ENCODE measurements at regions not wholly inside any gene's neighbourhood (a gene's known extent, or its start where the extent isn't known, plus 50 kb on each side); places are given as distances from the start of the nearest gene placed in this dataset.

- DNase-seq (ENCODE audit: low read depth) = no peak
- no peak overlapping the region for H3K4me3 ChIP-seq (ENCODE audit: low read length)
- TF ChIP-seq, protein P1, sequence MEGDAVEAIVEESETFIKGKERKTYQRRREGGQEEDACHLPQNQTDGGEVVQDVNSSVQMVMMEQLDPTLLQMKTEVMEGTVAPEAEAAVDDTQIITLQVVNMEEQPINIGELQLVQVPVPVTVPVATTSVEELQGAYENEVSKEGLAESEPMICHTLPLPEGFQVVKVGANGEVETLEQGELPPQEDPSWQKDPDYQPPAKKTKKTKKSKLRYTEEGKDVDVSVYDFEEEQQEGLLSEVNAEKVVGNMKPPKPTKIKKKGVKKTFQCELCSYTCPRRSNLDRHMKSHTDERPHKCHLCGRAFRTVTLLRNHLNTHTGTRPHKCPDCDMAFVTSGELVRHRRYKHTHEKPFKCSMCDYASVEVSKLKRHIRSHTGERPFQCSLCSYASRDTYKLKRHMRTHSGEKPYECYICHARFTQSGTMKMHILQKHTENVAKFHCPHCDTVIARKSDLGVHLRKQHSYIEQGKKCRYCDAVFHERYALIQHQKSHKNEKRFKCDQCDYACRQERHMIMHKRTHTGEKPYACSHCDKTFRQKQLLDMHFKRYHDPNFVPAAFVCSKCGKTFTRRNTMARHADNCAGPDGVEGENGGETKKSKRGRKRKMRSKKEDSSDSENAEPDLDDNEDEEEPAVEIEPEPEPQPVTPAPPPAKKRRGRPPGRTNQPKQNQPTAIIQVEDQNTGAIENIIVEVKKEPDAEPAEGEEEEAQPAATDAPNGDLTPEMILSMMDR (conservative IDR thresholded peaks at IDR 0.05; ENCODE audit: low read length) = no peak
Observed at GRCh38 chr2:142220901-142221300, 90.1 kb upstream of the LRP1B start.

GRCh38 chr2:142220239-142220638 is 89.4 kb upstream of the LRP1B start:
- no peak for DNase-seq (ENCODE audit: low read depth)
- H3K4me3 ChIP-seq (ENCODE audit: low read length) = no peak overlapping the region
- TF ChIP-seq, protein P1 (conservative IDR thresholded peaks at IDR 0.05; ENCODE audit: low read length) = no peak

DNA sequence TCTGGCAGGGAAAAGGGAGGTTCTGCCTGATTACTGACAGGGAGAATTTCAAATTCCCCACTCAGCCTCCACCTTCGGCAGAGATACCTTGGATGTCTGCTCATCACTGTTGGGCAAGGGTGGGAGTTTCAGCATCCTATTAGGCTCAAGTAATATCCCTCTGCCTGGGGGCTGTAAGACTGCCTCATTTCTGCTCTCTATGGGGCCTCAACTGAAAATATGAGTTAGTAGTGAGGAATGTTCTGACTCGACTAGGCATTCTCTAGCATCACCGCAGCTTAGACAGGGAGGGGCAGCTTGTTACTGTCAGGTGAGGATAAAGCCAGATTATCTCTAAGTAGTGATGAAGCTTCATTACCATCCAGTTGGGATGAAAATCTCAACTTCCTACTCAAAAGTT is 87.7 kb upstream of the LRP1B start:
- no peak for DNase-seq (ENCODE audit: low read depth)
- no peak overlapping the region for H3K4me3 ChIP-seq (ENCODE audit: low read length)

GRCh38 chr2:142217804-142218203 is 87.0 kb upstream of the LRP1B start:
- DNase-seq (ENCODE audit: low read depth) = no peak
- no peak overlapping the region for H3K4me3 ChIP-seq (ENCODE audit: low read length)
- TF ChIP-seq, protein P1 (conservative IDR thresholded peaks at IDR 0.05; ENCODE audit: low read length) = no peak

More for the DNA sequence above, 87.7 kb upstream of the LRP1B start:
- TF ChIP-seq, protein P1 (conservative IDR thresholded peaks at IDR 0.05; ENCODE audit: low read length) = no peak

DNA sequence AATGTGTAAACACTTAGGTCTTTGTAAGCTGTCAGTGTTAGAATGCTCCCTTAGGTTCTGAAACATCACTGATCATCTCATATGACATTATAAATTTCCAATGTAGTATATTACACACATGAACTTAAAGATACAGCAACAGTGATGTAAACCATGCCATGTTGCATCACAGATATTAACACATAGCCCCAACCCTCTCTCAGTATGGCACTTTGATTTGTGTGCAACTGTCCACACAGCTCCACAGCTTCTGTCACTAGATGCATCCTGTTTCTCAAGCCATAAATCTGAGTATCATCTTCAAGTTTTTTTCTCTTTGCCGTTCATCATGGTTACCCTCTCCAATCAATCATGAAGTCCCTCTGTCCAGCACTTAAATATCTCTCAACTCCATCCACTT is 69.2 kb upstream of the LRP1B start:
- no peak overlapping the region for H3K4me3 ChIP-seq (ENCODE audit: low read length)
- no peak for DNase-seq (ENCODE audit: low read depth)
- TF ChIP-seq, protein P1 (conservative IDR thresholded peaks at IDR 0.05; ENCODE audit: low read length) = no peak

- no peak overlapping the region for H3K4me3 ChIP-seq (ENCODE audit: low read length)
- TF ChIP-seq, protein P1 (conservative IDR thresholded peaks at IDR 0.05; ENCODE audit: low read length) = no peak
- DNase-seq (ENCODE audit: low read depth) = no peak
Observed at GRCh38 chr2:142199073-142199472, 68.3 kb upstream of the LRP1B start.

DNA sequence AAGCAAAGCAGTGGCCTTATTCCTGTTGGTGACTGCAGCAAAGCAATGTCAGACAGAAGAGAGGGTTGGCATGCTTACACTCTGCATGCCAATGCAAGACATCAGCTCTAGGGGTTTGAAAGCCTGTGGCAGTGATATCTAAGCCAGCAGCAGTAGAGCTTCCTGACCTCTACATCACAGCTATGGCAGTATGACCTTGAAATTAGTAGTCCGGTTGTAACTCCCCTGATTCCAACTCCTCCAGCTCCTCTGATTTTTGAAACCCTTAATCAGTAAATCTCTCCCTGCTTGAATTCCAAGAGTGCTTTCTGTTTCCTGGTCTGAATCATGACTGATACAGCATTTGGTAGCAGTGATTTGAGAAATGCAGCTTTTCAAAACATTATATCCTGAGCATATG is 60.0 kb upstream of the LRP1B start:
- no peak overlapping the region for H3K4me3 ChIP-seq (ENCODE audit: low read length)
- TF ChIP-seq, protein P1 (conservative IDR thresholded peaks at IDR 0.05; ENCODE audit: low read length) = no peak
- DNase-seq (ENCODE audit: low read depth) = peak; percentile 6
